GM18502 (cell line): ENCODE measurements at regions not wholly inside any gene's neighbourhood (a gene's known extent, or its start where the extent isn't known, plus 50 kb on each side); places are given as distances from the start of the nearest gene placed in this dataset.

Experiments used
- ATAC-seq: cut with Tn5 transposase; IDR thresholded peaks from one replicate; pipeline ENCODE4 v1.9.1; 2021; ENCODE audit warnings: mild to moderate bottlenecking; ENCODE audit not compliant: unreplicated experiment, poor library complexity

DNA sequence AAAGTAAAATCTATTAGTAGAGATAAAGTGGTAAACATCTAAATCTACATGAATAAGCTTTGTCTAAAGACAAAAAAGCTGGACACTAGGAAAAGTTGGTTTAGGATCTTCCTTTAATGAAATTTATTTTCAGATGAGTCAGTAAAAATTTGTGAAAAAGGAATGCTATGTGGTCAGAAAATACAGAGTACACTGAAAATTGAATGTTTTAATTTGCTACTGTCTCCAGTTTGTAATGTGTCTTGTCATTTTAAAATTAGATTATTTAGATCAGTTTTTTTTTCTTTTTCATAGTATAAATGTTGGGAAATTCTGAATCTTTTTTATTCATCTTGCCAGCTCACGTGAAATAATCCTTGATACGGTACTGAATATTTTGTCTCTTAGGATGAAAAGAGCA lies 56.9 kb downstream of the SLITRK6 start:
- no peak for ATAC-seq

DNA sequence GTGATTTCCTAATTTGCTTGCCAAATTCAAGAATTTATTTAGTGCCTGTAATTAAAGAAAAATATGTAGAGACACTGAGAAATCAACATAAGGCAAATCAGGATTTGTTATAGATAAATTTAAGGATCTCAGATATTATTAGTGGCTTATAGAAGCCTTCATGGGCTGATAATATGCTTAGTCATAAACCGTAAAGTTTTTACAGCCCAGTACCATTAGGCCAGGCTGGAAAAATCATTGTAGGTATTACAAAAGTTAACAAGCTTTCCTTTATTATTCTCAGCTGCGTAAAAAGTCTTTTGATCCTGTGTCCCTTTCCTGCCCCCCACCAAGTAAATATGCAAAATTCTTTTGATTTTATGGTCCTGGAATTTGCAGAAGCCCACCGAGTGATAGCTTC lies 58.2 kb downstream of the SLITRK6 start:
- ATAC-seq, result no peak

DNA sequence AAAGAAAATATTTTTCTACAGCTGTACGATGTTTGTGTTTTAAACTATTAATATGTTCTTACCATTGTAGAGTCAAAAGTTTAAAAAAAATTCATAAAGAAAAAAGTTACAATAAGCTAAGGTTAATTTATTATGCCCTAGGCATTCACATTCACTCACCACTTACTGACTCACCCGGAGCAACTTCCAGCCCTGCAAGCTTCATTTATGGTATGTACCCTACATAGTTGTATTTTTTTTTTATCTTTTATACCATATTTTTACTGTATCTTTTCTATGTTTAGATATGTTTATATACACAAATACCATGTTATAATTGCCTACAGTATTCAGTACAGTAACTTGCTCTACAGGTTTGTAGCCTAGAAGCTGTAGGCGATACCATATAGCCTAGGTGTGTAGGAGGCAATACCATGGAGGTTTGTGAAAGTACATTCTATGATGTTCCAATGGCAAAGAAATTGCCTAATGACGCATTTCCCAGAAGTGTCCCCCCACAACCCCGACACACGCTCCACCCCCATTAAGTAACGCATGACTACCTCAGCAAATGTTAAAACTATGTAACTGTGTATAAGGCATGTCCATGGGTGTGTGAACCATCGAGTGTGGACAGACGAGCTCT lies 60.4 kb downstream of the SLITRK6 start:
- no peak for ATAC-seq

DNA sequence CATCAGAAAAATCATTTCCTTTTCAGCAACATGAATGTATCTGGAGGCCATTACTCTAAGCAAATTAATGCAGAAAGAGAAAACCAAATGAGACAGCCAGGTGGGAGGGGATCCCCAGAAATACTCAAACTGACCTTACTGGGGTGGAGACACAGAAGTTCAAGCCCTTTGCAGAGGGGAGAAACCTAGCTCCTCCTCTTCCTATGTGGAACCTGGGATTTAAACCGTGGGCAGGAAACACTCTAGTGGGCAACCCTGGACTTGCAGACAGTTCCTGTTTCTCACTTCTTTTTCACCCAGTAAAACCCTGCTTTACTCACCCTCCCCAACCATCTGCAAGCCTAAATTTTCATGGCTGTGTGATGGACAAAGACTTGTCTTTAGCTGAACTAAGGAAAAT lies 61.3 kb downstream of the SLITRK6 start:
- no peak for ATAC-seq

DNA sequence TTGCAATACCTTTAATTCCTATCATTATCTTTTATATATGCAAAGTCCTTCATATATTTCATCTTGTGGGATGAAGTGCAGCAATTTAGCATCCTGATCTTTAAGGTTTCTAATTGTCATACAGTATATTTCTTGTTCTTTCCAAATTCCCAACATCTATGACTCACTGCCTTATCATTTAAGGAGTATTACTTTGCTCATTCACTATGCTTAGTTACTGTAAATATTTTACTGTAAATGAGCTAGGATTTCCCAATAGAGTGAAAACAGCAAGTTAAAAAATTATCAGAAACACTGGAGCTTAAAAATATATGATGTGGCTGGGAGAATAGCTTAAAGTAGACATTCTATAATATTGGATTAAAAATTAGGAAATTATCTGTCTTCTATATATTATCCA lies 69.9 kb downstream of the SLITRK6 start:
- ATAC-seq, result no peak

DNA sequence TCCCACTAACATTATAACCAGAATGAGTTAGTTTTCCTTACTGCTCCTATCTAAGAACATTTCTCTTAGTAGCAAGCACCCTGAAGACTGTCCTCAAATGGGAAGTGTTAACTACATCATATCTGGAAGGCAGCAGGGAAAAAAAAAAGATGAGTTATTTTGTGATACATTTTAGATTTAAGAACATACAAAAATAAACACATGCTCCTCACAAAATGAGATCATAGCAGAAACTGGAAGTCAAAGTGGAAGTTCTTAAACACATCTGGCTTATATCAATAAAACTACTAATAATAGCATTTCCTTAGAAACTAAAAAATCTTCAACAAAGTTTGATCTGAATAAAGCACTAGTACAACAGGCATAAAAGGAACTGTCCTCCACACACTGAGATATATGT lies 70.4 kb downstream of the SLITRK6 start:
- ATAC-seq, result no peak

DNA sequence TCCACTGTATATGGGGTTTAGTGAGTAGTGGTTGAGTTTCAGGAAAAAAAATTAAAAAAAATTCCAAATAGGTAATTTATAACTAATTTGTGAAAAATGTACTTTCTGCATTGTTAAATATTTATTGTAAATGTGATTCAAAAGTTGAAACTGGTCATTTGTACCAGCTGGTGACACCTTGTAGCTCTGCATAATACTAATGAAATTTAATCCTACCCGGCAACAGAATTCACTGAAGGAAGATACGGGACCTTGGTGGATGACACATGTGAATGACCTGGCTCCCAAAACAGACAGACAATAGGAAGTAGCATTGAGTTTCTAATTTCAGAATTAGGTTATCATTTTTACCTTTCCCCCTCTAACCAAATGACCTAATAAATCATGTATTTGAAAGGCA lies 73.8 kb downstream of the SLITRK6 start:
- ATAC-seq, result no peak

DNA sequence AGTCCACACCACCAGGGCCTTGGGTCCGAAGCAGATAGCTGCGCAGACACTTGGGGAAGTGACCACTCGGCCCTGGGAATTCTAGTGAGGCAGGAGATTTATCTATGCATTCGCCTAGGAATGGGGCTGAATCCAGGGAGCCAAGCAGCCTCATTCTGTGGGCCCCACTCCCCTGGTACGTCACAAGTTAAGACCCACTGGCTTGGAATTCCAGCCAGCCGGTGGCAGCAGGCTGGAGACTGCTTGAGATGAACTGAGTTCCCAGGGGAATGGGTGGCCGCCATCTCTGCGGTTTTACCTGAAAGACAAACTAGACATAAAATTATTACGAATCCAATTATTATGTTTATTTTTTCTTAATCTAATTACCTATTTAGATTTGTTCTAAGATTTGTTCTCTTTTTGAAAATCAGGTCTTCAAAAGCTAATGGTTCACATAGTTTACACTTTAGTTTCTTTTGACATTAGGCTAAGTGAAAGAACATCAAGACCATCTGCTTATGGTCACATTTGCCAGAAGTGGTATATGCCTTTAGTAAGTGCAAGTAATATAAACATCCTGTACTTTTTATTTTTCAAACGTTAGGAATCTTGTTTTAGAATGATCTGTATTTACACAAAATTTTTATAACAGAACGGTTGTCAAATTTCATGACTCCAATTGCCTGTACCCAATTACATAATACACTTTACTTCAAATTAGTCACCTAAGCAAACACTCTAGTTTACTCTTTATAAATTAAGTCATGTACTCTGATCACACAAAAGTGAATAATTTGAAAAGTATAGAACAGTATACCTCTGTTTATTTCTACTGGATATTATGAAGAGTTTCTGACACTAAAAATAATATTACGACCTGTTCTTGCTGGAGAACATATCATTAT lies 74.4 kb downstream of the SLITRK6 start:
- ATAC-seq, result no peak

DNA sequence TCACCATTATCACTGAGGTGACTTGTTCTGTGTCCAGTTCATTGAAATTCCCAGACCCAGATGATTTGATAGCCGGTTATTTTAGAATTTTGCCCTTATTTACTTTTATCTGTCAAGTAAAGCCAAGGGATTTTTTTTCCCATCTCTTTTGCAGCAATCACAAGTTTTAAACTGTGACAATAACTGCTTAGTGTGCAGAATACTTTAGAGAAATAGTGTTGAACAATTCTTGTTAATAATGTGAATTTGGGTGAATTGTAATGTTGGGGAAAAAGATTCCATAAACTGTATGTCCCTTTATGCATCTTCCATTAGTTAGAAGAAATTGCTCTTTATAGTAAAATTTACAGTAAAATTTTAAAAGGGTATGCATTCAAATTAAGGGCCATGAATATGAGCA lies 79.5 kb downstream of the SLITRK6 start:
- ATAC-seq, result no peak

DNA sequence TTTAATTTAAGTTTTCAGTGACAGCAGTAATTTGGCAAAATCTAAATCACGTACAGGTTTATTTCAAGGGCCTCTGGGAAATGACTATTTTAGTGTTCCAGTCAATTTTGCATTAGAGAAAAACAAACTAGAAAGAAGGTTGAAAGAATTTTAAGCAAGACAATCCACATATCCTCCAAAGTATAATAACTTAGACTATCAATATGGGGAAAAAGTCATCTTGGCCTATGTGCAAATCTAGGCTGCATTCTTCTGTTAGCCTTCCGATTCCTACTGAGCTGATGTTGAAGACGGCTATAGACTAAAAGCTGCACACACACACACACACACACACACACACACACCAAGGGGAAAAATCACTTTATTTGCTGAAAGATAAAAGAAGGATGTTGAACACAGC lies 81.3 kb downstream of the SLITRK6 start:
- ATAC-seq, result no peak

DNA sequence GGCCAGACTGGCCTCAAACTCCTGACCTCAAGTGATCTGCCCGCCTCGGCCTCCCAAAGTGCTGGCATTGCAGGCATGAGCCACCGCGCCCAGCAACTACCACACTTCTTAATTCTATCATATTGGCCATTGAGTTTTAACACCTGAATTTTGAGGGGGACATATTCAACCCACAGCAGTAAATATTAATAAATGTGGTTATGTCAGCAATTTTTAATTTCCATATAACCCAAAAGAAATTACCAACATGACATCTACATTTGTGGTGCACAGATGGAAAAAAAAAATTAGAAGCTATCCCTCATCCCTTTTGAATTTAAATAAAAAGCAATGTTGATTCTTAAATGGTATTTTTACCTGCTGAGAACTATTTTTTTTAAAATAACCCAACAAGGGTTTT lies 88.7 kb downstream of the SLITRK6 start:
- no peak for ATAC-seq

DNA sequence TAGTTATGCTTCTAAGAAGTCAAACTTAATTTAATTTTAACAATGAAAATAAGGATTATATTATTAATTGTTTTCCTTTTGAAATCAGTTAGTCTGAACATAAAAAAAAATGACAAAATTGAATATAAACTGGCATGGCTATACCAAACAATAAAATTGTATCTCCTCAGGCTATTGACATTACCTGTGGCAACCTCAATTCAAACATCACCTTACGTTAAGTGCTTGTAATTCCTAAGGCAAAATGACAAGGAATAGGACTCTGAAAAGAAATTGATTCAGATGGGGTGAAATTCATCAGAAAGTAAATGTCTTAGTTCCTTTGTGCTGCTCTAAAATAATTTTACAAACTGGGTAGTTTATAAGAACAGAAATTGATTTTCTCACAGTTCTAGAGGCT lies 89.5 kb downstream of the SLITRK6 start:
- no peak for ATAC-seq

DNA sequence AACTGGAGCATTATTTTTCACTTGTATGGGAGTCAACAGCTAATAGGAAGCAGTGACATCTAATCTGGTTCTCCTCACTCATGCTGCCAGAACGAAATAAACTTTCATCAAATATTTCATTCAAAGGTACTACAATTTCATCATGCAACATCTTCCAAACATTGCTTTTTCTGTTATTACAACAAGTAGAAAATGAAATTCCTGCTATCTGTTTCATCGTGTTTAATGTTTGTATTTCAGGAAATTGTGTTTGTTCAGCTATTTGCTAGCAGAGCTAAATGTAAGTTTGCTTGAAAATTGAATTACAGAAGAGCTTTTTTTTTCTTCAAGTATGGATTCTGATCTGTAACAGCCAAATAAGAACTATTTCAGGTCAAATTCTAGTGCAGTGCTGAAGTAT lies 90.1 kb downstream of the SLITRK6 start:
- ATAC-seq, result no peak

DNA sequence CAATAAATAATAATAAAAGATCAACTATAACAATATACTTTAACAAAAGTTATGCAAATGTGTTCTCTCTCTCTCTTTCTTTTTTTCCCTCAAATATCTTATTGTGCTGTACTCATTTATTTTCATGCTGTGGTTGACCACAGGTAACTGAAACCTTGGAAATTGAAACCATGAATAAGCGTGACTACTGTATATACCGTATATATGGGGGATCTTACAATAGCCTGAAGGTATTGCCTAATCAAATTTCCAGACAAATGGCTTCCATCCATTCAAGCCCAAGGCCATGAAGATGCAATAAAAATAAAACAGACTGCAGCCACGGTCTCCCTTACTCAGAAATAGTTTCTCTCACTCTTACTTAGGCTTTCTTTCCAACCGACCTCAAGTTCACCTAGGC lies 98.3 kb downstream of the SLITRK6 start:
- ATAC-seq, result no peak

DNA sequence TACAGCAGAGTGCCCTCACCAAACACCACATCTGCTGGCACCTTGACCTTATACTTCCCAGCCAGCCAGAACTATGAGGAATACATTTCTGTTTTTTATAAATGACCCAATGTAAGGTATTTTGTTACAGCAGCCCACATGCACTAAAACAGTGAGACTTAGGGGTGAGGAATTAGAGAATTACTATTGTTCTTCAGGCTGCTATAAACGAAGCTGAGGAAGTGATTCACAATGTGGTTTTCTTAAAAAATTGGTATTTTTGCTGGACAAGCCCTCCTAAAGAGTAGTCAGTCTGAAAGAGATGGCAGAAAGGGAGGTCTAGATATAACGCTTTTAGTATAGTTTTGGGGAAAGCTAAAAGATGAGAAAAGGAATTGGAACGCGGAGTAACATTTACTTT lies 101.0 kb downstream of the SLITRK6 start:
- ATAC-seq, result no peak

DNA sequence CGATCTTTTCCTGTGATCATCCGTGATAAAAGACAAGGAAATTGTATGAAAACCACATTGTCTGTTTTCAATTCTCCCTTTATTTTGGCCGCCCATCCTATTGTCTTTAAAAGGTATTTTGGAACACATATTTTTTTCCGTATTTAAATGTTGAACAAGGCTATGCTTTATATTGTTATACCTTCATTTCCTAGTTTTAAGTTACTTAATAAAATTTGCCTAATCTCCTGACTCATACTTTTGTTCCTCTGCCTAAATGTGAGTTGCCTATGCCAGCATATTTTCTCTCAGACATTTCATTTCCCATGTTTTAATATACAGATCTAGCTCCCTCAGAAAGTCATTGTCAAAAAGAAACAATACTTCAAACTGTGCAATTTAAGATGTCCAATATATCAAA lies 104.2 kb downstream of the SLITRK6 start:
- no peak for ATAC-seq

DNA sequence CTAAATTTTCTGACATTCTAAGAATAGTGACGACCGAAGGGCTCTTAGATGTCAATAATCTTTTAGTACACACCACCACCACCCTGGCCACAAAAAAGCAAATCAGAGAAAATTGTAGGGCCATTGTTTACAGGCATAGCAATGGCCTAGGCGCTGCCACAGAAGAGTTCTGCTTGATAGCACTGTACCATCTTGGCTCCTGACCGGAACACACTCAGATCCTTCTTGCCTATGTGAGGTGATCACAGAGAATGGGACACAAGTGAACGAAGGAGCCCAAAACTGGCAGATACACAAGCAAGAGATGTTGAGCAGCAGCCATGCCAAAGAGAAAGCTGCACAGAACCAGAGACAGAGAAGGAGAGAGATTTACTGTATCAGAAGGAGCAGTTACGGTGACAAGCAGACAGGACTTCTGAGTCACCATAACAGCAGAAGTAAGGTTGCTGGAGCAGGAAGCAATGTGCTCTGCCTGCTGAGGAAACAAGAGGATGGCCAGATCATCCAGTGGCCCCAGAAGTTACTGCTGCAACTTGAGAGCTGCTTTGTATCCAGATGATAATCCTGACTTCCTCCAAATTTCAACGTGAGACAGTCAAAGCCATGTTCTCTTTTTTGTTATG lies 105.2 kb downstream of the SLITRK6 start:
- ATAC-seq, result no peak

DNA sequence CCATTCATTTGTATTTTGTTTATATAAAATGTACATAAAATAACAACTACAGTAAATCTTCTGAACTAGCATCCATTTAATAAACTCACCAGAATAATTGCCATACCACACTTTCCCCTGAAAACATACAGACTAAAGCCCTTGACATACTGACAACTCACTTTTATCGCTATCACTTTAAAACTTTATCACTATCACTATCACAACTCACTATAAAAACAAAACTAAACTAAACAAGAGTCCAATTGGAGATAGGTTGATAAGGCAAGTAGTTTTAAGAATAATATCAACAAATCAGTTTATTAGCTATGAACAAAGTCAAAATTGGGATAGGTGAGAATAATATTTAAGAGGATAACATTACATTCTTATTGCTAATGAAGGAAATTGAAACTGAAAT lies 108.9 kb downstream of the SLITRK6 start:
- no peak for ATAC-seq

DNA sequence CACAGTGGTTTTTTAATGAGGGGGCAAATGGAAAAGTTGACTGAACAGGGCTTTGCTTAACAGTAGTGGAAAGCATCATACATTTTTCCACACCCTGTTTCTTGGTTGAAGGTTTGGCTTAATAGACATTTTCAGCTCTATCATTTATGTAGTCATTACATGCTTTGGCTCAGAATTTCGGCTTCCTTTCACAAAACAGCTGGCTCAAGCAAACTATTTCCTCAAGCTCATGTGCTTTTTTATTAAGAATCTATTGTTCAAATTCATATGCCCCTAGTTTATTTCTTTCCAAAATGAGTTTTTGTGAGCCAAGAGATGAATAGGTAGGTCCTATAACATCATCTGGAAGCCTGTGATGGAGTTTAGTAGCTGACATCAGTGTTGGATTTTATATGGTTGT lies 113.8 kb downstream of the SLITRK6 start:
- no peak for ATAC-seq

DNA sequence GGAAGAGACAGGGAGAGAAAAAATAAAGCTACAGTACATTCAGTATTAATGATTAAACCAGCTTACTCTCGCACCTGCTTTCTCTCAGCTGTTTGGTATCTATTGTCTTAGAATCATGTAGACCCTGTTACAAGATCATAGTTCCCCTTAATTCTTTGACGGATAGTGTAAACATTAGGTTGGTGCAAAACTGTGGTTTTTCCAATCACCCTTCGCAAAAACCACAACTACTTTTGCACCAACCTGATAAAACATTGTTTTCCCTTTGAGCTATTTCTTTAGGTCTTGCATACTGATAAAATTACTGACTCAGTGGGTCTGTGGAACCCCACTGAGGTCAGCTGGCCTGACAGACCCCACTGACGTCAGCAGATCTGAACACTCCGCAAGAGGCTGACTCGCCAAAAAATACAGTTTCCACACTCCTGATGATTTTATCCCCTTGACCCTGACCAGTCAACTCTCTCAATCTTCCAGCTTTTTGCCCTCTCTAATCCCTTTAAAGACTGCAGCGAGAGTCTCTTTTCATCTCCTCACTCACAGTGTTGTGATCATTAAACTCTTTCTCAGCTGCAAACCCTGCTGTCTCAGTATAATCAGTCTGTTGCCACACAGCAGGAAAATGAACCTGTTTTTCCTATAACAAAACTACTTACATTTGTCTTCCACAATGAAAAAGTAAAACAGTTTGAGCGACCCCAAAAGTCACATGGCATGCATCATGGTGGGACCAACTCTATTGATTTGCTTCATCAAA lies 123.9 kb downstream of the SLITRK6 start:
- no peak for ATAC-seq

DNA sequence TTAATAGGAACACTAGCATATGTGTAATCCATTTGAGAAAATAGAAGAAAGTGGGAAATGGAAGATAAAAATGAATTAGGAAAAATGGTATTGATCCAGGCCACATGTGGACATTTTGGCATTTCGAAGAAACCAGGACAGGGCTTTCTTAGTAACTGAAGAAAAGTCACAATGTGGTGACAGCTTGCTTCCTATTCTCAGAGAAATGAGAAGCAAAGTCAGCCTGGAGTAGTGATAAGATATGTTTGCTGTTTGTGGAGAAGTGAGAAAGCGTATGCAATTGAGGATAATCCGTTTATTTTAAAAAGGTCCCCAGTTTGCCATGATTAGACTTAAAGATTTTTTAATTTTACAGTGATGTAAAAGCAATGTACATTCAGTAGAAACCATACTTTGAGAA lies 127.9 kb downstream of the SLITRK6 start:
- no peak for ATAC-seq
